ENCODE measurements at regions not wholly inside any gene's neighbourhood (a gene's known extent, or its start where the extent isn't known, plus 50 kb on each side); places are given as distances from the start of the nearest gene placed in this dataset.

DNA sequence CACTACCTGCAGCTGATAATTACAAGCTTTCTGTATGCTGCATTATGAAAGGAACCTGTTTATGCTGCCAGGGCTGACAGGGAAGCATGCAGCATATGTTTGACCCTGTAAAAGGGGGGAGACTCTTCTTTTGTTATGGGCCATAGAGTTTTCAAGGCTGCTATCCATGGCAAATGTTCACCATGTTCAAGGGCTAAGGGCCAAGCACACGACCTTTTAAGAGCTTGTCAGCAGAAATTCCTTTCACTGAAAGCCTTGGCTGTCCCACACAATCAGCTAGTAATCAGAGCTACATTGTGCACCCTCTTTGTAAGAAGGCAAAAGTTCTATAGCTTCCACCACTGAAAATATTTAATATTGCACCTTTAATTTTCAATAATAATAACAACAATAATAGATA is 74.2 kb upstream of the MBIP start:
- TF ChIP-seq, protein P1, sequence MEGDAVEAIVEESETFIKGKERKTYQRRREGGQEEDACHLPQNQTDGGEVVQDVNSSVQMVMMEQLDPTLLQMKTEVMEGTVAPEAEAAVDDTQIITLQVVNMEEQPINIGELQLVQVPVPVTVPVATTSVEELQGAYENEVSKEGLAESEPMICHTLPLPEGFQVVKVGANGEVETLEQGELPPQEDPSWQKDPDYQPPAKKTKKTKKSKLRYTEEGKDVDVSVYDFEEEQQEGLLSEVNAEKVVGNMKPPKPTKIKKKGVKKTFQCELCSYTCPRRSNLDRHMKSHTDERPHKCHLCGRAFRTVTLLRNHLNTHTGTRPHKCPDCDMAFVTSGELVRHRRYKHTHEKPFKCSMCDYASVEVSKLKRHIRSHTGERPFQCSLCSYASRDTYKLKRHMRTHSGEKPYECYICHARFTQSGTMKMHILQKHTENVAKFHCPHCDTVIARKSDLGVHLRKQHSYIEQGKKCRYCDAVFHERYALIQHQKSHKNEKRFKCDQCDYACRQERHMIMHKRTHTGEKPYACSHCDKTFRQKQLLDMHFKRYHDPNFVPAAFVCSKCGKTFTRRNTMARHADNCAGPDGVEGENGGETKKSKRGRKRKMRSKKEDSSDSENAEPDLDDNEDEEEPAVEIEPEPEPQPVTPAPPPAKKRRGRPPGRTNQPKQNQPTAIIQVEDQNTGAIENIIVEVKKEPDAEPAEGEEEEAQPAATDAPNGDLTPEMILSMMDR (IDR thresholded peaks at IDR 0.05; ENCODE audit: low read depth, low read length): no peak
- TF ChIP-seq POLR2A (IDR thresholded peaks at IDR 0.05; ENCODE audit: extremely low read depth, insufficient read length): no peak
